GM21529 (cell line): ENCODE measurements at regions not wholly inside any gene's neighbourhood (a gene's known extent, or its start where the extent isn't known, plus 50 kb on each side); places are given as distances from the start of the nearest gene placed in this dataset.
"Not testable (repeated sequence)": the region's sequence is repeated elsewhere in the genome, so short reads cannot be mapped to it uniquely, and the experiment has no call there.

Experiments used
- ATAC-seq: cut with Tn5 transposase; IDR thresholded peaks from one replicate; pipeline ENCODE4 v1.9.1; 2021; ENCODE audit not compliant: unreplicated experiment

- peak; percentile 99 for ATAC-seq
Observed at GRCh38 chr9:71285191-71285656, 163.8 kb upstream of the TRPM3 start.

- ATAC-seq, result not testable (repeated sequence)
Observed at GRCh38 chr9:71282116-71282515, 160.7 kb upstream of the TRPM3 start.

- no peak for ATAC-seq
Observed at GRCh38 chr9:71279151-71279739, 157.8 kb upstream of the TRPM3 start.

GRCh38 chr9:71273613-71274012 is 152.2 kb upstream of the TRPM3 start:
- ATAC-seq, result no peak

- no peak for ATAC-seq
Observed at GRCh38 chr9:71271602-71272001, 150.2 kb upstream of the TRPM3 start.

- ATAC-seq, result no peak
Observed at GRCh38 chr9:71270554-71270953, 149.1 kb upstream of the TRPM3 start.

- no peak for ATAC-seq
Observed at GRCh38 chr9:71269859-71270258, 148.4 kb upstream of the TRPM3 start.

- ATAC-seq, result no peak
Observed at GRCh38 chr9:71268871-71269635, 147.6 kb upstream of the TRPM3 start.

GRCh38 chr9:71263451-71263850 is 142.0 kb upstream of the TRPM3 start:
- ATAC-seq, result no peak

- ATAC-seq, result not testable (repeated sequence)
Observed at GRCh38 chr9:71260419-71260818, 139.0 kb upstream of the TRPM3 start.

GRCh38 chr9:71254592-71255277 is 133.3 kb upstream of the TRPM3 start:
- ATAC-seq, result no peak

GRCh38 chr9:71253011-71253410 is 131.6 kb upstream of the TRPM3 start:
- no peak for ATAC-seq

GRCh38 chr9:71250581-71250980 is 129.2 kb upstream of the TRPM3 start:
- no peak for ATAC-seq

GRCh38 chr9:71249729-71250317 is 128.4 kb upstream of the TRPM3 start:
- ATAC-seq, result peak; percentile 94

GRCh38 chr9:71245651-71246050 is 124.2 kb upstream of the TRPM3 start:
- no peak for ATAC-seq

- no peak for ATAC-seq
Observed at GRCh38 chr9:71243951-71244350, 122.5 kb upstream of the TRPM3 start.

GRCh38 chr9:71242081-71242480 is 120.7 kb upstream of the TRPM3 start:
- ATAC-seq, result no peak

- no peak for ATAC-seq
Observed at GRCh38 chr9:71237051-71237450, 115.6 kb upstream of the TRPM3 start.

- no peak for ATAC-seq
Observed at GRCh38 chr9:71233646-71234045, 112.2 kb upstream of the TRPM3 start.

- no peak for ATAC-seq
Observed at GRCh38 chr9:71223953-71224538, 102.6 kb upstream of the TRPM3 start.

- no peak for ATAC-seq
Observed at GRCh38 chr9:71218774-71219173, 97.4 kb upstream of the TRPM3 start.
